Pancreas (tissue), 10 donors: ENCODE measurements at regions not wholly inside any gene's neighbourhood (a gene's known extent, or its start where the extent isn't known, plus 50 kb on each side); places are given as distances from the start of the nearest gene placed in this dataset.

Source experiments
- ATAC-seq, 4 donors: fragments of 200-7000 bp; cut with Tn5 transposase; one replicate each; pipeline versions ENCODE4 v1.8.0 to v1.9.1; 2020; ENCODE audit warnings: mild to moderate bottlenecking in 4 of 4, moderate library complexity in 4 of 4
- DNase-seq, 6 donors: peaks; one replicate each; pipeline ENCODE4 v3.0.0-alpha.2; 2020
- FAIRE-seq: peaks from 2 replicates; lab custom pipeline; 2012; peaks lifted over from hg19 to GRCh38; lab: Jason Lieb, UNC
- H3K27ac ChIP-seq, 4 donors: fragments of 200-600 bp; sonication (generic); 1 replicate in 3 of 4; 2 replicates in 1 of 4; pipeline versions ENCODE4 v1.5.0 to v1.8.0; 2020
- H3K27me3 ChIP-seq, 4 donors: fragments of 200-600 bp; one replicate each; pipeline ENCODE4 v1.8.0; 2021
- H3K36me3 ChIP-seq, 3 donors: fragments of 200-600 bp; sonication (generic) in 1 of 3; one replicate each; pipeline versions ENCODE4 v1.5.0 to v1.8.0; 2020 to 2021
- H3K4me1 ChIP-seq, 3 donors: fragments of 200-600 bp; one replicate each; pipeline ENCODE4 v1.8.0; 2021
- H3K4me3 ChIP-seq, 4 donors: fragments of 200-600 bp; sonication (generic) in 2 of 4; one replicate each; pipeline versions ENCODE4 v1.5.0 to v1.8.0; 2020 to 2021
- H3K9me3 ChIP-seq, 4 donors: fragments of 200-600 bp; one replicate each; pipeline ENCODE4 v1.8.0; 2021
- WGBS, 2 donors: extraction: QIAGEN DNeasy Blood & Tissue Kit; methylation state at CpG; one replicate each; pipeline ENCODE4 v1.1.7; 2013; 5-methylcytosine and 5-hydroxymethylcytosine counted together
- intact Hi-C, 3 donors: fragments of 100-400 bp; cut with DNase I; formaldehyde crosslinking; loops; one replicate each; pipeline versions ENCODE4 v1.11.1 to v1.14.2; 2022
- TF ChIP-seq, protein P1 (sequence below), 4 donors: fragments of 200-600 bp; sonication (generic) in 3 of 4; IDR thresholded peaks; one replicate each; pipeline versions ENCODE4 v1.5.0 to v1.8.0; 2021; ENCODE audit warnings: antibody characterized with exemption in 4 of 4
- donor health status: healthy with polysubstance abuse.
- donor health status: DM: no; HTN: no; CAD: no; lungs with moderate emphysema.
- donor health status: DM: no; HTN: no; CAD: no.
- donor health status: control.
- donor health status: control.
- donor health status: Bipolar disorder and iron deficiency.
- donor health status: DM: yes; HTN: yes; CAD: no.
- donor health status: DM: no; HTN: no; CAD: no.
- donor health status: DM: no; HTN: no; CAD: no.
- donor health status: DM: yes; HTN: yes; CAD: no.

DNA sequence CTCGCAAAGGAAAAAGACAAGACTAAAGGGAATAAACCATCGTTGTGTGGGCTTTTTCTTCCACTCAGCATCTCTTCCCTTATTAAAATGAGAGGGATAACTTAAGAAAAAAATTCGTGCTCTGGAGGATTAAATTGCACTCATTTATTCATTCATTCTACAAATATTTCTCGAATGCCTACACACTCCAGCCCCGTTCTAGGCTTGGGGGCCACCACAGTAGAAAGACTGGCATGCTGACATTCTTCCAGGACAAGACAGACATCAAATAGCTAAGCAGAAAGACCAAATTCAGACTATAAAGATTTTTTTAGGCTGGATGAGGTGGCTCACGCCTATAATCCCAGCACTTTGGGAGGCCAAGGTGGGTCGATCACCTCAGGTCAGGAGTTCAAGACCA is 65.3 kb upstream of the IL12A start:
- H3K36me3 ChIP-seq, result no peaks in the 10 kb centered on the region
- intact Hi-C loops, result no loop called here
- ATAC-seq (no peak), FAIRE-seq (no peak), DNase-seq (no peak)
- H3K4me1 ChIP-seq, result no peaks in the 10 kb centered on the region
- no peaks in the 10 kb centered on the region for H3K9me3 ChIP-seq
- TF ChIP-seq, protein P1, sequence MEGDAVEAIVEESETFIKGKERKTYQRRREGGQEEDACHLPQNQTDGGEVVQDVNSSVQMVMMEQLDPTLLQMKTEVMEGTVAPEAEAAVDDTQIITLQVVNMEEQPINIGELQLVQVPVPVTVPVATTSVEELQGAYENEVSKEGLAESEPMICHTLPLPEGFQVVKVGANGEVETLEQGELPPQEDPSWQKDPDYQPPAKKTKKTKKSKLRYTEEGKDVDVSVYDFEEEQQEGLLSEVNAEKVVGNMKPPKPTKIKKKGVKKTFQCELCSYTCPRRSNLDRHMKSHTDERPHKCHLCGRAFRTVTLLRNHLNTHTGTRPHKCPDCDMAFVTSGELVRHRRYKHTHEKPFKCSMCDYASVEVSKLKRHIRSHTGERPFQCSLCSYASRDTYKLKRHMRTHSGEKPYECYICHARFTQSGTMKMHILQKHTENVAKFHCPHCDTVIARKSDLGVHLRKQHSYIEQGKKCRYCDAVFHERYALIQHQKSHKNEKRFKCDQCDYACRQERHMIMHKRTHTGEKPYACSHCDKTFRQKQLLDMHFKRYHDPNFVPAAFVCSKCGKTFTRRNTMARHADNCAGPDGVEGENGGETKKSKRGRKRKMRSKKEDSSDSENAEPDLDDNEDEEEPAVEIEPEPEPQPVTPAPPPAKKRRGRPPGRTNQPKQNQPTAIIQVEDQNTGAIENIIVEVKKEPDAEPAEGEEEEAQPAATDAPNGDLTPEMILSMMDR (IDR thresholded peaks at IDR 0.05), result no peak
- no peak overlapping the region for H3K4me3 ChIP-seq
- 61 to 68% methylated on average over 7 of the region's 7 CpGs for WGBS, 2 donors
- no peak overlapping the region for H3K27ac ChIP-seq
- no peaks in the 10 kb centered on the region for H3K27me3 ChIP-seq

DNA sequence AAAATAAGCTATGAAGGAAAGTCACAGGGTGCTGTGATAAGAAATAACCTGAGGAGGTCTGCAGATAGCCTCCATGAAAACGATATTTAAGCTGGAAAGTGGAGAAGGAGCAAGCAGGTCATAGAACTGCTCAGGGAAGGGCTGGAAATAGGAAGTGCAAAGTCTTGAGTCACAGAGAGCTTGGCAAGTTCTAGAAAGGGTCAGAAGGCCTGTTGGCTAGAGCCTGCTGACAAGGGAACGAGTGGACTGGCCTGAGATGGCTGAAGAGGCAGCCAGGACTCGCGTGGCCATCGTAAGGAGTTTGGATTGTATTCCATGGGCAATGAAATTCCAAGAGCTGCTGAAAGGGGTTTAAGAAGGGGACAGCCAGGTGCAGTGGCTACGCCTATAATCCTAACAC is 64.7 kb upstream of the IL12A start:
- Histone ChIP-seq H3K27ac (no peak overlapping the region), H3K27me3 (no peaks in the 10 kb centered on the region), H3K4me3 (no peak overlapping the region), H3K4me1 (no peaks in the 10 kb centered on the region), H3K36me3 (no peaks in the 10 kb centered on the region), H3K9me3 (no peaks in the 10 kb centered on the region)
- DNase-seq, result no peak
- TF ChIP-seq, protein P1 (IDR thresholded peaks at IDR 0.05), result no peak
- WGBS, 2 donors, result 65 to 82% methylated on average over 6 of the region's 6 CpGs
- ATAC-seq, result peak in 2 of 4 donors; percentile 42 to 47
- FAIRE-seq, result no peak
- intact Hi-C loops, result no loop called here

DNA sequence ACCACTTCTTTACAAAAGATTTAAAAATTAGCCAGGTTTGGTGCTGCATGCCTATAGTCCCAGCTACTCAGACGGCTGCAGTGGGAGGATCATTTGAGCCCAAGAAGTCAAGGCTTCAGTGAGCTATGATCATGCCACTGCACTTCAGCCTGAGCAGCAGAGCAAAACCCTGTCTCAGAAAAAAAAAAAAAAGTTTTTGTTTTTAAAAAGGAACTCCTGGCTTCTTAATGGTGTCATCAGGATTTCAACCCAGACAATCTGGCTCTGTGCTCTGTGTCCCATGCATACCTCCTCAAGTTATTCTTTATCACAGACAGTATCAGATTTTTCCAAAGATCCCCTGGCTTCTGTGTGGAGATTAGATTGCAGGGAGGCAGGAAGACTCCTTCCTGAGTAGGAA is 64.2 kb upstream of the IL12A start:
- FAIRE-seq (no peak), DNase-seq (no peak), ATAC-seq (no peak)
- Histone ChIP-seq H3K4me3 (no peak overlapping the region), H3K27ac (no peak overlapping the region), H3K36me3 (no peaks in the 10 kb centered on the region), H3K9me3 (no peaks in the 10 kb centered on the region), H3K27me3 (no peaks in the 10 kb centered on the region), H3K4me1 (no peaks in the 10 kb centered on the region)
- 67 to 75% methylated on average over 1 of the region's 1 CpG for WGBS, 2 donors
- TF ChIP-seq, protein P1 (IDR thresholded peaks at IDR 0.05), result no peak
- intact Hi-C loops, result no loop called here

DNA sequence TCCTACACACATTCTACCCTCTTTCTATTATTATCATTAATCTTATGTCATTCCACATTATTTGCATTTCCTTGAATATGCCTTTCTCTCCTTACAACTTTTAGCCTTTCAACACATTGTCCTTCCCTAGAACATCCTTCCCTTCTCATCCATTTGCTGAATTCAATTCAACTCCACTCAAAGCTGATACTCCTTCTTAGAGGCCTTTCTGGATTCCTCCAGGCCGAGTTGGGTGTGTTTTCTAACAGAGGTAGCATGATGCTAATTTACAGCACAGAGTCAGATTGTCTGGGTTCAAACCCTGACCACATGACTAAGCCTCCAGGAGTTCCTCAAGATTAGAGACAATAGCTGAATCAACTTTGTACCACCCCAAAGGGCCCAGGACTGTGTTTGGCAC is 63.4 kb upstream of the IL12A start:
- H3K4me3 ChIP-seq, result no peak overlapping the region
- H3K4me1 ChIP-seq, result no peaks in the 10 kb centered on the region
- H3K27me3 ChIP-seq, result no peaks in the 10 kb centered on the region
- TF ChIP-seq, protein P1 (IDR thresholded peaks at IDR 0.05), result no peak
- FAIRE-seq, result no peak
- no peaks in the 10 kb centered on the region for H3K9me3 ChIP-seq
- intact Hi-C loops, result no loop called here
- H3K27ac ChIP-seq, result no peak overlapping the region
- WGBS, 2 donors, result 70 to 76% methylated on average over 1 of the region's 1 CpG
- no peak for DNase-seq
- no peaks in the 10 kb centered on the region for H3K36me3 ChIP-seq
- ATAC-seq, result no peak

DNA sequence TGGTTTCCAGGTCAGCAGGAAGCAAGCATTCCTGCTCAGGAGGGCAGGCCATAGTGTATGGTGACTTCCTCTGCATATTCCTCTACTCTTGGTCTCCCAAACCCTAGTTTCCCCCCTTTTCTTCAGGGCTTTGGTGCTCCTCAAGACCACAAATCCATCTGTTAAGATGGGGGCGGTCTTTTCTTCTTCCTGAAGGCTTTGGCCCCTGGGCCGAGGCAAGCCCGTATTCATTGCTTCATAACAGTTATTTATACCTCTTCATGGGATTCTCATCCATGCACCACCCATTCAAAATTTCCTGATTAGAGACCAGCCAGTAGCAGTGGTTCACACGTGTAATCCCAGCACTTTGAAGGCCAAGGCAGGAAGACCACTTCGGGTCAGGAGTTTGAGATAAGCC is 62.1 kb upstream of the IL12A start:
- WGBS, 2 donors, result 74 to 86% methylated on average over 5 of the region's 5 CpGs
- H3K9me3 ChIP-seq, result no peaks in the 10 kb centered on the region
- no peaks in the 10 kb centered on the region for H3K4me1 ChIP-seq
- ATAC-seq (no peak), FAIRE-seq (no peak), DNase-seq (no peak)
- H3K27me3 ChIP-seq, result no peaks in the 10 kb centered on the region
- H3K36me3 ChIP-seq, result no peaks in the 10 kb centered on the region
- no peak overlapping the region for H3K4me3 ChIP-seq
- no peak overlapping the region for H3K27ac ChIP-seq
- TF ChIP-seq, protein P1 (IDR thresholded peaks at IDR 0.05), result no peak
- intact Hi-C loops, result no loop called here
